ENCODE measurements at regions not wholly inside any gene's neighbourhood (a gene's known extent, or its start where the extent isn't known, plus 50 kb on each side); places are given as distances from the start of the nearest gene placed in this dataset.
"Not testable (repeated sequence)": the region's sequence is repeated elsewhere in the genome, so short reads cannot be mapped to it uniquely, and the experiment has no call there.

DNA sequence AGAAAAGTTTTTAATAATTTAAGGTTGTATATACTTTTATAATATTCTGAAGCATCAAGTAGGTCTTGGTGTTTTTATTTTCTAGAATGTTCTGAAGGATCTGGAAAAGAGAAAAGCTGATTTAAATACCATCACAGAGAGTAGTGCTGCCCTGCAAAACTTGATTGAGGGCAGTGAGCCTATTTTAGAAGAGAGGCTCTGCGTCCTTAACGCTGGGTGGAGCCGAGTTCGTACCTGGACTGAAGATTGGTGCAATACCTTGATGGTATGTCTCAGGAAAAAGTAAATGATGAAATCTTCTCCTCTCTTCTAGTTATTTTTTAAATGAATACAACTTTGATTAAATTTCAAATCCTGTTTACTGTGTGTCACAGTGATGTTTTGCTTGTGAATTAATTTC, 225.7 kb downstream of the UTRN start:
- H3K4me1 ChIP-seq: no peaks in the 10 kb centered on the region
- H3K36me3 ChIP-seq: peaks cover 25 to 44% of the 10 kb centered on the region in 2 donors
- TF ChIP-seq CTCF (IDR thresholded peaks at IDR 0.05): no peak
- DNase-seq (ENCODE audit: low spot score in 2 of 2): no peak
- H3K4me3 ChIP-seq: no peak overlapping the region
- no peaks in the 10 kb centered on the region for H3K9me3 ChIP-seq
- H3K27me3 ChIP-seq: no peaks in the 10 kb centered on the region
- H3K27ac ChIP-seq: no peak overlapping the region
- intact Hi-C loops (cut with DNase I): no loop called here

DNA sequence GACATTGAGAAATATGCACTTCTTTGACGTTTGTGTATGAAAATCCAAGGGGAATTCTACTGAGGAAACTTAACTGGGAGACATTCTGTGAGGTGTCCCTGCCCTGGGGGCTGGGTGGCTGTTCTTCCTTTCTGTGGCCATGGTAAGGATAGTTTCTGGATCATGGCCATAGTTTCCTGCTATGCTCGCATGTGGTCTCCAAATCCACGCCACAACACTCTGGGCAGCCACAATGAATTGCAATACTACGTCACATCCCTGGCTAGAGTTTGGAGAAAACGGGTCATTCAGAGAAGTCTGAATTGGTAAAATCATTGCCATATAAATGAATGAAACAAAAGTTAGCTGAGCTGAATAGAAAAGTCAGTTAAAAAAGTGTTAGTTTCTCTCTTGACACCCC, 230.6 kb downstream of the UTRN start:
- H3K36me3 ChIP-seq: peaks cover 8 to 49% of the 10 kb centered on the region in 2 donors
- H3K27me3 ChIP-seq: no peaks in the 10 kb centered on the region
- H3K4me3 ChIP-seq: no peak overlapping the region
- no peak for DNase-seq (ENCODE audit: low spot score in 2 of 2)
- H3K9me3 ChIP-seq: no peaks in the 10 kb centered on the region
- no peak overlapping the region for H3K27ac ChIP-seq
- no peak for TF ChIP-seq CTCF (IDR thresholded peaks at IDR 0.05)
- intact Hi-C loops (cut with DNase I): no loop called here
- H3K4me1 ChIP-seq: no peaks in the 10 kb centered on the region

- peak overlapping the region in 1 of 2 donors; percentile 52 for H3K27ac ChIP-seq
- H3K27me3 ChIP-seq: no peaks in the 10 kb centered on the region
- H3K36me3 ChIP-seq: peaks cover 24 to 51% of the 10 kb centered on the region in 2 donors
- H3K4me3 ChIP-seq: no peak overlapping the region
- no peak for TF ChIP-seq CTCF (IDR thresholded peaks at IDR 0.05)
- no peaks in the 10 kb centered on the region for H3K9me3 ChIP-seq
- no peak for DNase-seq (ENCODE audit: low spot score in 2 of 2)
- no peaks in the 10 kb centered on the region for H3K4me1 ChIP-seq
- intact Hi-C loops (cut with DNase I): no loop called here
These were observed 234.3 kb downstream of the UTRN start for GRCh38 chr6:144519426-144519825.

DNA sequence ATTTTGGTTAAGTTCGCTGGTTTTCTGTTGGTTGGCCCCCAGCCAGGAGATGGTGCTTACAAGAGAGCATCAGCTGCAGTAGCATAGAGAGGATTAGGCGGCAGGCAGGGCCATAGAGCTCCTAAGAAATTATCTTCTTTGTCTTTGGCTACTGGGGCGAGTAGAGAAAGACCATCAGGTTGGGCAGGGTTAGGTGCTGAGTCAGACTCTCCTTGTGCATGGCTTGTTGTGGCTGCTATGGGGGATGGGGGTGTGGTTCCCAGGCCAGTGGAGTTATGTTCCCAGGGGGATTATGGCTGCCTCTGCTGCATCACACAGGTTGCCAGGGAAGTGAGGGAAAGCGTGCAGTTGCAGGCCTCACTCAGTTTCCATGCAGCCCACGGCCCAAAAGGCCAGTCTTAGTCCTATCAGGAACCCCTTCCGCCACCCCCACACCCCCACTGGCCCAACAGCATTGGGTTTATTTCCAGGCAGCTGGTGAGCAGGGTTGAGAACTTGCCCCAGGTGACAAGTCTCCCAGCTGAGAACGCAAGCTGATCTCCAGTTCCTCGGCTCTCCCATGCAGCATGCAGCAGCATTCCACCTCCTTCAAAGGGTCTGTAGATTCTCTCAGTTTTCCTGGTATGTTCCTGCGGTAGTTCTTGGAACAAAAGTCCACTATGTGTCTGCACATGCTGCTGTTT, 243.7 kb downstream of the UTRN start:
- no peak for DNase-seq (ENCODE audit: low spot score in 2 of 2)
- no peak overlapping the region for H3K27ac ChIP-seq
- H3K27me3 ChIP-seq: no peaks in the 10 kb centered on the region
- H3K4me3 ChIP-seq: no peak overlapping the region
- intact Hi-C loops (cut with DNase I): no loop called here
- no peaks in the 10 kb centered on the region for H3K9me3 ChIP-seq
- no peak for TF ChIP-seq CTCF (IDR thresholded peaks at IDR 0.05)
- no peaks in the 10 kb centered on the region for H3K4me1 ChIP-seq
- H3K36me3 ChIP-seq: peaks cover 45 to 64% of the 10 kb centered on the region in 2 donors

GRCh38 chr6:144530118-144530517, 245.0 kb downstream of the UTRN start:
- intact Hi-C loops (cut with DNase I): no loop called here
- no peak for DNase-seq (ENCODE audit: low spot score in 2 of 2)
- H3K4me1 ChIP-seq: no peaks in the 10 kb centered on the region
- H3K4me3 ChIP-seq: no peak overlapping the region
- no peak for TF ChIP-seq CTCF (IDR thresholded peaks at IDR 0.05)
- H3K9me3 ChIP-seq: no peaks in the 10 kb centered on the region
- H3K36me3 ChIP-seq: peaks cover 40 to 73% of the 10 kb centered on the region in 2 donors
- H3K27ac ChIP-seq: no peak overlapping the region
- no peaks in the 10 kb centered on the region for H3K27me3 ChIP-seq

DNA sequence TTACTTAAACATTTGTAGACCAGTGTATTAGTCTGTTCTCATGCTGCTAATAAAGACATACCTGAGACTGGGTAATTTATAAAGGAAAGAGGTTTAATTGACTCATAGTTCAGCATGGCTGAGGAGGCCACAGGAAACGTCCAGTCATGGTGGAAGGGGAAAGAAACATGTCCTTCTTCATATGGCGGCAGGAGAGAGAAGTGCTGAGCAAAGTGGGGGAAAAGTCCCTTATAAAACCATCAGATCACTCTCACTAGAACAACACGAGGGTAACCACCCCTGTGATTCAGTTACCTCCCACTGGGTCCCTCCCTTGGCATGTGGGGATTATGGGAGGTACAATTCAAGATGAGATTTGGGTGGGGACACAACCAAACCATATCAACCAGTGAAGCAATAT, 247.1 kb downstream of the UTRN start:
- H3K4me1 ChIP-seq; H3K9me3 ChIP-seq; H3K27ac ChIP-seq; intact Hi-C loops (cut with DNase I); H3K4me3 ChIP-seq; DNase-seq (ENCODE audit: low spot score in 2 of 2); H3K27me3 ChIP-seq: not testable (repeated sequence)
- H3K36me3 ChIP-seq: peaks cover 35 to 59% of the 10 kb centered on the region in 2 donors

All from ascending aorta (tissue), 2 donors.